ENCODE measurements at regions not wholly inside any gene's neighbourhood (a gene's known extent, or its start where the extent isn't known, plus 50 kb on each side); places are given as distances from the start of the nearest gene placed in this dataset.

GRCh38 chr6:8683204-8683603 lies 247.9 kb upstream of the SLC35B3 start:
- TF ChIP-seq SIN3A (IDR thresholded peaks at IDR 0.05; ENCODE audit: borderline replicate concordance, insufficient read depth, low read length) (no peak), POLR2AphosphoS5 (IDR thresholded peaks at IDR 0.05; ENCODE audit: low read depth, low read length) (no peak), REST (IDR thresholded peaks at IDR 0.05; ENCODE audit: insufficient read depth in 1 of 2, low read depth in 2 of 2, low read length in 2 of 2) (no peak), TAF1 (IDR thresholded peaks at IDR 0.05; ENCODE audit: borderline replicate concordance, insufficient read depth, low read length) (no peak), FOXP2 (optimal IDR thresholded peaks at IDR 0.05; ENCODE audit: borderline replicate concordance, extremely low read depth, extremely low read length, insufficient read depth) (no peak)

Data from PFSK-1 (cell line).